Left renal pelvis (tissue), 4 donors: ENCODE measurements at regions not wholly inside any gene's neighbourhood (a gene's known extent, or its start where the extent isn't known, plus 50 kb on each side); places are given as distances from the start of the nearest gene placed in this dataset.
A peak's percentile ranks its signal among the peaks of the same experiment; 100 is the strongest.

Experiments
- DNase-seq, 4 donors: peaks; one replicate each; pipeline ENCODE4 v3.0.0-alpha.2; 2013; ENCODE audit warnings: low read depth in 4 of 4, low spot score in 3 of 4

DNA sequence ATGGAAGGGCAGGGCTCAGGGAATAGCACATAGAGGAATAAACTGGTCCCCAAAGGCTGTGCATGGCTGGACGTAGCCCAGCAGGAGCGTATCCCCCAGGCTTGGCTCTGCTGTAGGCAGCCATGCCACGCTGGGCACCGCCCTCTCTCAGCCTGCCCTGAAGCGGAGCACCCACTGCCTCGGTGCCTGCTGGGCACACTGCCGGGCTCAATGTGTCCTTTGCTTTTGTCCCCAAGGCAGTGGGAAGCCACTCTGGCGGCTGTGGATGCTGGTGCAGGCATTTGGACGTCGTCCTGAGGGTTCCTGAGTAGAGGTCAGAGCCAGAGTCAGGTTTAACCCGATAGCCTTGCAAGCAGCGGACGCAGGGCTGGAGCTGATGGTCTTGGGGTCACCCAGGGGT, 141.0 kb downstream of the ENGASE start:
- no peak for DNase-seq

DNA sequence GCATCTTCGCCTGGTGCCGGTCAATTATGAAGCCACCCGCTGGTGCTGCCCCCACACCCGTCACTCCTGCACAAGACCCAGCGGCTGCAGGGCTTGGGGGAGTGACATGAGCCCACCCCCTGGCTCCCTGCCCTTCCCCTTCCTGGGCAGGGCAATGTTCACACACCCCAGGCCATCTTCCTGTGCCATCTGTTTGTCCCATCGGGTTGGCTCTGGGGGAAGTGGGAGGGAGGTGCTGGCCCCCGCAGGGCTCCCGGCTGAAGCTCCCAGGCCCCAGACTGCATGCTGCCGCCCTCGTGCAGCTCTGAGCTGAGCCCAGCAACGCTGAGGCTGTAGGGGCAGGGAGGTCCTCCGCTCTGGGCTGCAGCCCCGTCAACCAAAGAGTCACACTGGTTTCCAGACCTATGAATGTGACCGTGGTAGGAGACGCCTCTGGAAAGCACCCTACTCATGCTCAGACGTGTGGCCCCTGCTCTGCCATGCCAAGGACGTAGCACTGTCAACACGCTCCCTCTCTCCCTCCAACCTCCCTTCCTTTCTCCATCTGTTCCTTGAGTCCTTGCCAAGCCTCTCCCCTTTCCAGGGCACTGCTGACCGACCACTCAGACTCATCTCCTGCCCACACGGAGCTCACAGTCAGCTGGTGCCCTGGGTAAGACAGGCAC, 140.4 kb downstream of the ENGASE start:
- no peak for DNase-seq

DNA sequence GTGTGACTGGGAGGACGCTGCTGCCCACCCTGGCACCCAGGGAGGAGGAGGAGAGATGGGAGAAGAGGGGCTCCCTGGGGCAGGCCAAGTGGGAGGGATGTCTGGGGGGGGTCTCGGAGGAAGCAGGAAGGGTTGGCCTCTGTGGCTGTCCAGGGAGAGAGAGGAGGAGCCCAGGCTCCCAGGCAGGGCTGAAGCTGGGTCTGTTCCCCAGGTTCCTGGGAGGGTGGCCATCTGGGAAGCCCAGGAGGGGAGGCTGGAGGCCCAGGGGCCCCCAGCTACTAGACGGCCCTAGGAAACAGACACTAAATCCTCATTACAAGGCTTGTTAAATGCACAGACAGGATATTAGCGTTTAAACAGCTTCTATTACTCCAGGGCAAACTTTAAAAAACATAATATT, 139.8 kb downstream of the ENGASE start:
- no peak for DNase-seq

DNA sequence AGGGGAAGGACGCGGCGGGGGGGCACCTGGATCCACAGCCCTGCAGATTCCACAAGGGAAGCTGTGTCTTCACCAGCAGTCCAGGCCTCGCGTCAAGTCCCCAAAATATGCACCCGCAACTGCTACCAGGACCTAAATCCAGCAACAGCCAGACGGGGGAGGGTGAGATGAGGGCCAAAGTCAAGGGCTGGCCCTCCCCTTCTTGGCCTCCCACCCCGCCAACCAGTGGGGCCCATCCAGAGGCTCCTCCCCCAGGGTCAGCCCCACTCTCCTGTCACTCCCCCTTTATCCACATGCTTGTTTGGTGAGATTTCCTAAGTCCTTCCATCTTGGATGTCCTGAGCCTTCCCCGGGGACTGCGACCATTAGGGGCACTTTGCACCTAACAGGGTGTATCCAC, 138.7 kb downstream of the ENGASE start:
- DNase-seq = no peak

- no peak for DNase-seq
Observed at GRCh38 chr17:79212149-79213087, 137.8 kb downstream of the ENGASE start.

- no peak for DNase-seq
Observed at GRCh38 chr17:79211061-79211770, 136.6 kb downstream of the ENGASE start.

- DNase-seq = no peak
Observed at GRCh38 chr17:79210638-79211037, 136.0 kb downstream of the ENGASE start.

- no peak for DNase-seq
Observed at GRCh38 chr17:79207960-79208359, 133.3 kb downstream of the ENGASE start.

DNA sequence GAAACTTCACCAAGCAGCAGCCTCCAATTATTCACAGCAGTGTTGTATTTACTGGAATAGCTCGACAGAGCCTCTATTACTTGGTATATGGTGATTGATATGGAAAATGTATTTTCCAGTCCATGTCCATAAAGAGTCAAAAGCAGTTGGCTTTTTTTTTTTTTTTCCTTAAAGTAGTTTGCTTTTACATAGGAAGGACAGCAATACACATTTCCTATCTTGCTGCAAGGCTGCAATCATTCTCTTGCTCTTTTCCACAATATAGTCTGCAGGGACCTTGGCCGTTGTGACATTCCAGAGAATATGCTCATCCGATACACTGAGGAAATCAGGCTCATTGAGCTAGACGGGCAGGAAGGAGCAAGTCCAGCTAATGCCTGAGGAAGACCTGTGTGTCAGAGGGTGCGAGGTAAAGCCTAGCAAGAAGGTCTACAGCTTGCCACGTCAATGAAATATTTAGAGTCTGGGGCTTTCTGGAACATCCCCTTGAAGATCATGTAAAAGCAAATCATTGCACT, 131.1 kb downstream of the ENGASE start:
- DNase-seq = no peak

DNA sequence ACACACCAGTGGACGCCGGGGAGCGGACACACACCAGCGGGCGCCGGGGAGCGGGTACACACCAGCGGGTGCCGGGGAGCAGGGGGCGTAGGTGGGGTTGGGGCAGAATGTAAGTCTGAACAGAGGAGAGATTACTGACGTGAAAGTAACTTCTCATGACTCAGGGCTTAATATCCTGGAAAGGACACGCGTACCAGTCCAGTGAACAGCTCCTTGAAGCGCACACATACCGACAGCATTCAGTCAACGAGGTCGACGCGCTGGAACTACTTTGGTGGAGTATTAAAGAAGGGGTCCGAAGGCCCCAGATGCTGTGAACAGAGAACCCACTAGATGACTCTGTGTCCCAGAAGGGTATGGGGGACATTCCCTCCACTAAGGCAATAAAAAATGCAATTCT, 129.6 kb downstream of the ENGASE start:
- DNase-seq = no peak

DNA sequence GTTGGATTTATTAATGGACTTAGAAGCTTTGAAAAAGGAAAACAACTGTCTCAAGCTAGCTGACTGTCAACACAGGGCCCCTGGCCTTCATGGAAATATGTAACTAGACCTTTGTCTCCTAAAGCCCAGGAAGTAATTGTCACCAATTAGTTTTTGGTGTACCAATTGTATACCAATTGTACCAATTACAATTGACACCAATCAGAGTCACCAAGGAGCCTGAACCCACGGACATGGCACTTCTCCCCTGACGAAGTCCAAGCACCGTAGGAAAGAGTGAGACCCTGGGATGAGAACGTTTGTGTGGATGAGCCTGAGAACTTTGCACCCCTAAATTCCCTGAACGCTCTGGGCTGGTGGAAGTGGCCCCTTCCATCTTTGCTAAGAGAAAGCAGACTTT, 129.0 kb downstream of the ENGASE start:
- no peak for DNase-seq

- no peak for DNase-seq
Observed at GRCh38 chr17:79203016-79203415, 128.4 kb downstream of the ENGASE start.

GRCh38 chr17:79202480-79202879, 127.9 kb downstream of the ENGASE start:
- no peak for DNase-seq

- DNase-seq = no peak
Observed at GRCh38 chr17:79201536-79202227, 127.1 kb downstream of the ENGASE start.

GRCh38 chr17:79201119-79201518, 126.5 kb downstream of the ENGASE start:
- no peak for DNase-seq

DNA sequence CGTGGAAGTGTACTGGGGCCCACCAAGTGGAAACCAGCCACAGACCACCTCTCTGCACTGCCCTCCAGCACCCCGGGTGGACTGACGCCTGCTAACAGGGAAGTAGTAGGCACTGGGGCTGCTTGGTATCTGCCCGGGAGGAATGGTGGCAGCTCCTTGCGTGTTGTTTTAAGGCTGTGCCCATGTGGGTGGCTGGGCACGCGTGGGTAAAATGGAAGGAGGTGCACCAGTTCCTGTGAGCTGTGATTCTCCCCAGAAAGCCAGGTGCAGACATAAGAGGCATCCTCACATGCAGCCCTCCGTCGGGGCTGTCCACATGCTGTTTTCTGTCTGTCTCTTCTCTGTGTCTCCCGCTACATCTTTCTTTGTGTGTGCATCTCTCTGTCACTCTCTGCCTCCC, 122.3 kb downstream of the ENGASE start:
- no peak for DNase-seq

GRCh38 chr17:79192503-79193351, 118.1 kb downstream of the ENGASE start:
- DNase-seq = peak in 3 of 4 donors; percentile 39 to 47 (median 45)

GRCh38 chr17:79191270-79191934, 116.8 kb downstream of the ENGASE start:
- DNase-seq = no peak

DNA sequence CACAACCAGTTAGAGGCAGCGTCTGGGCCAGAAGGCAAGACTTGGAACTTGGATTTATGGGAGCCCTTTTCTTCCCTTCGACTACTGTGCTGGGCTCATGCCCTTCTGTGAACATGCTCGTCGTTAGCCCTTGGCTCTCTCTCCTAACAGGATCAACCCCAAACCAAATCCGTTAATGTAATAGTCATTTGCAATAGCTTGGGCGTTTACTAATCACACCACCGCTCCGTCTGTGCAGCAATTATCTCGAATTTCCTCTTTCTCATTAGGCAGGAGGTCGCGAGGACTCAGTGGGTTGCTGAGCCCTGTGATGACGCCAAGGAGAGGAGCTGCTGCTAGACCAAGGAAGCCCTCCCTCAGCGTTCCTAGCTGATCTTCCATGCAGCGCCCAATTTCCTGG, 114.7 kb downstream of the ENGASE start:
- no peak for DNase-seq
